ENCODE measurements at regions not wholly inside any gene's neighbourhood (a gene's known extent, or its start where the extent isn't known, plus 50 kb on each side); places are given as distances from the start of the nearest gene placed in this dataset.

GRCh38 chr9:91117959-91118703, 243.6 kb downstream of the AUH start:
- no peak for TF ChIP-seq POLR2A (IDR thresholded peaks at IDR 0.05; ENCODE audit: low read length)
- TF ChIP-seq GATA1 (IDR thresholded peaks at IDR 0.05; ENCODE audit: low read depth, low read length): no peak
